Esophagus muscularis mucosa (tissue), 4 donors: ENCODE measurements at regions not wholly inside any gene's neighbourhood (a gene's known extent, or its start where the extent isn't known, plus 50 kb on each side); places are given as distances from the start of the nearest gene placed in this dataset.
"Not testable (repeated sequence)": the region's sequence is repeated elsewhere in the genome, so short reads cannot be mapped to it uniquely, and the experiment has no call there.

Experiments
- DNase-seq: peaks from one replicate; pipeline ENCODE4 v3.0.0-alpha.2; 2017; ENCODE audit errors: extremely low spot score
- H3K27ac ChIP-seq, 4 donors: fragments of 200-600 bp; sonication (generic); replicated peaks in 1 of 4; 1 replicate in 3 of 4; 2 replicates in 1 of 4; pipeline ENCODE4 v1.5.1; 2016 to 2019; ENCODE audit warnings: mild to moderate bottlenecking in 1 of 4
- H3K27me3 ChIP-seq, 4 donors: fragments of 200-600 bp; sonication (generic); one replicate each; pipeline versions ENCODE4 v1.5.1 to v1.6.0; 2016 to 2019
- H3K36me3 ChIP-seq, 4 donors: fragments of 200-600 bp; sonication (generic); one replicate each; pipeline ENCODE4 v1.5.1; 2016 to 2019
- H3K4me1 ChIP-seq, 4 donors: fragments of 200-600 bp; sonication (generic); one replicate each; pipeline ENCODE4 v1.5.1; 2016 to 2019
- H3K4me3 ChIP-seq, 4 donors: fragments of 200-600 bp; sonication (generic); 1 replicate in 2 of 4; 2 replicates in 2 of 4; pipeline ENCODE4 v1.5.1; 2016 to 2019; ENCODE audit warnings: mild to moderate bottlenecking in 4 of 4, moderate library complexity in 1 of 4
- H3K9me3 ChIP-seq, 4 donors: fragments of 200-600 bp; sonication (generic); 1 replicate in 3 of 4; 2 replicates in 1 of 4; pipeline ENCODE4 v1.5.1; 2016 to 2019
- EP300 ChIP-seq: sonication (generic); formaldehyde crosslinking; IDR thresholded peaks from one replicate; pipeline ENCODE4 v1.6.1; 2017; ENCODE audit warnings: antibody characterized with exemption
- POLR2A ChIP-seq: fragments of 450-650 bp; IDR thresholded peaks from one replicate; pipeline ENCODE4 v1.6.1; 2017; ENCODE audit warnings: antibody characterized with exemption, moderate library complexity, mild to moderate bottlenecking, low read depth
- POLR2AphosphoS5 ChIP-seq, 2 donors: sonication (generic); formaldehyde crosslinking; IDR thresholded peaks; one replicate each; pipeline ENCODE4 v1.6.1; 2017; ENCODE audit warnings: antibody characterized with exemption in 2 of 2
- WGBS: methylation state at CpG from one replicate; pipeline ENCODE4 v1.1.5; 2018; 5-methylcytosine and 5-hydroxymethylcytosine counted together
- intact Hi-C: fragments of 100-400 bp; cut with DNase I; formaldehyde crosslinking; loops from one replicate; pipeline ENCODE4 v1.15.1; 2023
- TF ChIP-seq, protein P1 (sequence below), 3 experiments: fragments of 200-600 bp in 2 of 3; fragments of 450-650 bp in 1 of 3; sonication (generic) in 2 of 3; IDR thresholded peaks; one replicate each; pipeline ENCODE4 v1.5.1; 2017 to 2019; ENCODE audit warnings: antibody characterized with exemption in 3 of 3, mild to moderate bottlenecking in 2 of 3, moderate library complexity in 1 of 3

DNA sequence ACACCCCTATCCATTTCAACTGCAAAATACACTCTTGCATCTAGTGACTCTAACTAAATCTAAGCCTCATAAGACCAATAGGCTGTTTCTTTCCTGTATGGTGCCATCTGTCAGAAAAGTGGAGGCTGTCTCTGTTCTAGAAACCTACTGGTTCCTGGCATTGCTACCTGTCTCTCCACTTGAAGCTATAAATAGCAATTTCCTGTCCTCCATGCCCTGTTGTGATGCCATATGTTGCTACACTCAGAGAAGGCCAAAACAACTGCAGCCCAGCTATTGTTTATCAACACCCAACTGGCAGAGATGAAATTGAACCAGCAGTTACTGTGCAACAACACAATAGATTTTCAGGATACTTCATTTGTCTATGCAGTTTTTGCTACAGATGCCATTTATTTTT, 1355.1 kb upstream of the SLC39A10 start:
- no peak for DNase-seq
- Histone ChIP-seq H3K27me3 (no peaks in the 10 kb centered on the region), H3K9me3 (no peaks in the 10 kb centered on the region), H3K4me3 (no peak overlapping the region), H3K27ac (no peak overlapping the region), H3K4me1 (no peaks in the 10 kb centered on the region), H3K36me3 (no peaks in the 10 kb centered on the region)
- TF ChIP-seq, protein P1, sequence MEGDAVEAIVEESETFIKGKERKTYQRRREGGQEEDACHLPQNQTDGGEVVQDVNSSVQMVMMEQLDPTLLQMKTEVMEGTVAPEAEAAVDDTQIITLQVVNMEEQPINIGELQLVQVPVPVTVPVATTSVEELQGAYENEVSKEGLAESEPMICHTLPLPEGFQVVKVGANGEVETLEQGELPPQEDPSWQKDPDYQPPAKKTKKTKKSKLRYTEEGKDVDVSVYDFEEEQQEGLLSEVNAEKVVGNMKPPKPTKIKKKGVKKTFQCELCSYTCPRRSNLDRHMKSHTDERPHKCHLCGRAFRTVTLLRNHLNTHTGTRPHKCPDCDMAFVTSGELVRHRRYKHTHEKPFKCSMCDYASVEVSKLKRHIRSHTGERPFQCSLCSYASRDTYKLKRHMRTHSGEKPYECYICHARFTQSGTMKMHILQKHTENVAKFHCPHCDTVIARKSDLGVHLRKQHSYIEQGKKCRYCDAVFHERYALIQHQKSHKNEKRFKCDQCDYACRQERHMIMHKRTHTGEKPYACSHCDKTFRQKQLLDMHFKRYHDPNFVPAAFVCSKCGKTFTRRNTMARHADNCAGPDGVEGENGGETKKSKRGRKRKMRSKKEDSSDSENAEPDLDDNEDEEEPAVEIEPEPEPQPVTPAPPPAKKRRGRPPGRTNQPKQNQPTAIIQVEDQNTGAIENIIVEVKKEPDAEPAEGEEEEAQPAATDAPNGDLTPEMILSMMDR (IDR thresholded peaks at IDR 0.05) = no peak
- TF ChIP-seq POLR2A (no peak), EP300 (no peak), POLR2AphosphoS5 (IDR thresholded peaks at IDR 0.05) (no peak)
- intact Hi-C loops = no loop called here

- no peak overlapping the region for H3K27ac ChIP-seq
- H3K9me3 ChIP-seq = no peaks in the 10 kb centered on the region
- no peak for DNase-seq
- intact Hi-C loops = no loop called here
- WGBS = 67% methylated on average over 1 of the region's 1 CpG
- H3K27me3 ChIP-seq = no peaks in the 10 kb centered on the region
- TF ChIP-seq, protein P1 (IDR thresholded peaks at IDR 0.05) = no peak
- TF ChIP-seq EP300 (no peak), POLR2A (no peak), POLR2AphosphoS5 (IDR thresholded peaks at IDR 0.05) (no peak)
- H3K4me3 ChIP-seq = no peak overlapping the region
- no peaks in the 10 kb centered on the region for H3K36me3 ChIP-seq
- H3K4me1 ChIP-seq = no peaks in the 10 kb centered on the region
Measured at GRCh38 chr2:194294156-194294555, 1362.9 kb upstream of the SLC39A10 start.

- H3K36me3 ChIP-seq = no peaks in the 10 kb centered on the region
- H3K4me1 ChIP-seq = no peaks in the 10 kb centered on the region
- no peak for DNase-seq
- intact Hi-C loops = no loop called here
- TF ChIP-seq, protein P1 (IDR thresholded peaks at IDR 0.05) = no peak
- H3K9me3 ChIP-seq = no peaks in the 10 kb centered on the region
- WGBS = 84% methylated on average over 4 of the region's 4 CpGs
- no peaks in the 10 kb centered on the region for H3K27me3 ChIP-seq
- no peak overlapping the region for H3K27ac ChIP-seq
- H3K4me3 ChIP-seq = no peak overlapping the region
Measured at GRCh38 chr2:194291104-194291503, 1365.9 kb upstream of the SLC39A10 start.

- Histone ChIP-seq H3K36me3 (no peaks in the 10 kb centered on the region), H3K4me3 (no peak overlapping the region), H3K27ac (no peak overlapping the region), H3K9me3 (no peaks in the 10 kb centered on the region), H3K27me3 (no peaks in the 10 kb centered on the region), H3K4me1 (no peaks in the 10 kb centered on the region)
- DNase-seq = no peak
- intact Hi-C loops = no loop called here
- TF ChIP-seq EP300 = no peak
- no peak for TF ChIP-seq POLR2AphosphoS5 (IDR thresholded peaks at IDR 0.05)
- TF ChIP-seq, protein P1 (IDR thresholded peaks at IDR 0.05) = no peak
- TF ChIP-seq POLR2A = no peak
- WGBS = 81% methylated on average over 4 of the region's 4 CpGs
Measured at GRCh38 chr2:194289712-194290346, 1367.2 kb upstream of the SLC39A10 start.

DNA sequence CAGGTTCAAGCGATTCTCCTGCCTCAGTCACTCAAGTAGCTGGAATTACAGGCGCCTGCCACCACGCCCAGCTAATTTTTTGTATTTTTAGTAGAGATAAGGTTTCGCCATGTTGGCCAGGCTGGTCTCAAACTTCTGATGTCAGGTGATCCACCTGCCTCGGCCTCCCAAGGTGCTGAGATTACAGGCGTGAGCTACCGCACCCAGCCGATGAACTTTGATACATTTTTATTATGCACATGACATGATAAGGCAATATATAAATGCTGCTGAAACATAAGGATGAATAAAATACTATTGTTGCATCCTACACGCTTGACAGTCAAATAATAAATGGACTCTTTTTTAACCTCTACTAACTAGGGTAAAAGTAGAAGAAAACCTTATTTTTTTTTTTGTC, 1380.4 kb upstream of the SLC39A10 start:
- H3K27ac ChIP-seq, H3K9me3 ChIP-seq, intact Hi-C loops, DNase-seq, H3K27me3 ChIP-seq, H3K36me3 ChIP-seq, H3K4me3 ChIP-seq, H3K4me1 ChIP-seq: not testable (repeated sequence)
- 95% methylated on average over 9 of the region's 9 CpGs for WGBS
